ENCODE measurements at regions not wholly inside any gene's neighbourhood (a gene's known extent, or its start where the extent isn't known, plus 50 kb on each side); places are given as distances from the start of the nearest gene placed in this dataset.
"Not testable (repeated sequence)": the region's sequence is repeated elsewhere in the genome, so short reads cannot be mapped to it uniquely, and the experiment has no call there.

DNA sequence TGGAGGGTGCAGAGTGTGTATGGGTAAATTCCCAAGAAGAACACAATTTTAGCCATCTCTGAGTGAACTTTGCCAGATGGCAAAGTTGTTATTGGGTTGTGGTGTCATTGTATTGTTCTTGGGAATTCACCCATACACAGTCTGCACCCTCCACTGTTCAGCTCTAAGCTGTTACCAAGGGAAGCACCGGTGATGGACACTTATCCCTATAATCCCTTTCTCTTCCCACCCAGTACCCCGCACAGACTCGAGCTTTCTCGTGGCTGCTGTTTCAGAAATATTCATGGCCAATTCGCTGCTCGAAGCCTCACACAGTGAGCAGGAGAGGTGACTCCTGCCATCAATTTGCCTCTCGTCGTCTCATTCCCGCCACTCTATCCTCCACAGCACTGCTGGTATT is 95.7 kb upstream of the PALMD start:
- no peak overlapping the region for H3K23ac ChIP-seq (ENCODE audit: low read length in 2 of 2)
- H3K18ac ChIP-seq (ENCODE audit: low read depth in 1 of 2, low read length in 2 of 2) = no peak overlapping the region
- H3K9ac ChIP-seq (ENCODE audit: low read length) = no peak overlapping the region
- H2BK15ac ChIP-seq (ENCODE audit: low read depth, poor library complexity, severe bottlenecking) = no peak overlapping the region
- no peak overlapping the region for H3K4me2 ChIP-seq (ENCODE audit: low read length, poor library complexity, severe bottlenecking)
- no peak overlapping the region for H2BK5ac ChIP-seq (ENCODE audit: low read depth, low read length, poor library complexity, severe bottlenecking)
- H3K79me1 ChIP-seq (replicated peaks; ENCODE audit: low read length, poor library complexity, severe bottlenecking) = no peaks in the 10 kb centered on the region
- H3K36me3 ChIP-seq (ENCODE audit: control insufficient read depth in 1 of 2, insufficient read depth in 2 of 2, low read depth in 1 of 2, low read length in 2 of 2) = no peaks in the 10 kb centered on the region
- no peaks in the 10 kb centered on the region for H3K27me3 ChIP-seq (ENCODE audit: control insufficient read depth in 1 of 2, insufficient read depth in 1 of 2, low read length in 2 of 2)
- H3K4me1 ChIP-seq (ENCODE audit: control insufficient read depth, insufficient read depth, low read depth, low read length) = peaks cover 3% of the 10 kb centered on the region
- H3K27ac ChIP-seq (ENCODE audit: low read length, poor library complexity, severe bottlenecking) = no peak overlapping the region
- H3K9me3 ChIP-seq (ENCODE audit: control insufficient read depth, low read length) = no peaks in the 10 kb centered on the region
- H3K4ac ChIP-seq (ENCODE audit: low read depth in 1 of 2, low read length in 2 of 2) = no peak overlapping the region
- H2BK12ac ChIP-seq (ENCODE audit: low read length in 2 of 2) = no peak overlapping the region
- 96% methylated on average over 9 of the region's 9 CpGs for WGBS
- H3K14ac ChIP-seq (ENCODE audit: low read length in 2 of 2) = no peak overlapping the region
- DNase-seq = no peak
- H2BK120ac ChIP-seq (ENCODE audit: low read depth, low read length) = no peak overlapping the region
- H3K4me3 ChIP-seq (ENCODE audit: insufficient read depth in 1 of 2, low read depth in 1 of 2, low read length in 2 of 2) = no peak overlapping the region
- H4K8ac ChIP-seq (ENCODE audit: low read length) = no peak overlapping the region
- no peak overlapping the region for H4K91ac ChIP-seq (ENCODE audit: low read length)
- no peak overlapping the region for H2AFZ ChIP-seq (ENCODE audit: low read depth, low read length)
- H2AK5ac ChIP-seq (ENCODE audit: low read length, severe bottlenecking) = no peak overlapping the region

DNA sequence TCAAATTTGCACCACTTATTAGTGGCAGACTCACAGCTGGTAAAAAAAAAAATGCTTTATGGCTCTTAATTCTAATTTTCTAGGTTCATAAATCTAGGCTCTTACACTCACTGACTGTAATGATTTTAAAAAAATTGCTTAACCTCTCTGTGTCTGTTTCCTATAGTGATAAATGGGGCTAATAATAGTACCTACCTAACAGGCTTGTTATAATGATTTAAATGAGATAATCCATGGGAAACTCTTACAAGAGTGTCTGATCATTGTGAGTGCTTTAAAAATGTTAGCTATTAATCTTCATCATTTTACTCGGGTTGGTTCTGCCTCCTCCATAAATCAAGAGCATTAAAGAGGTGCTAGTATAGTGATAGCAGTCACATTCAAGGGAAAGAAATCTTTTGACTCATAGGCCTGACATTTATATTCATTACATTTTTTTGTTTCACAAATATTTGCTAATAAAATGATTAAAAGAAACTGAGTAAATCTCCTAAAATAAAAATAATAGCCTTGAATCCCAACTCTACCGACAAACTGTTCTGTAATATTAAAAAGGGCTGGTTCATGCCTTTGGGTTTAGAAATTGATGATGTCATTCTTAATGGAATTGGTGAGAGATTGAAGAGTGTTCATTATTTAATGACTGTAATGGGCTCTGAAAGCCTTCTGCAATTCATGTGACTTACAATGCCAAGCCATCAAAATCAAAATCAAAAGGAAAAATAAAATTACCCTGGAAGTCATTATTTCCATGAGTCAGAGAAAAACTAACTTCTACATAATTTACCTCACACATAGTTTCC is 93.9 kb upstream of the PALMD start:
- H4K91ac ChIP-seq (ENCODE audit: low read length) = no peak overlapping the region
- WGBS = no CpG with 5 or more reads among the region's 2 CpGs

DNA sequence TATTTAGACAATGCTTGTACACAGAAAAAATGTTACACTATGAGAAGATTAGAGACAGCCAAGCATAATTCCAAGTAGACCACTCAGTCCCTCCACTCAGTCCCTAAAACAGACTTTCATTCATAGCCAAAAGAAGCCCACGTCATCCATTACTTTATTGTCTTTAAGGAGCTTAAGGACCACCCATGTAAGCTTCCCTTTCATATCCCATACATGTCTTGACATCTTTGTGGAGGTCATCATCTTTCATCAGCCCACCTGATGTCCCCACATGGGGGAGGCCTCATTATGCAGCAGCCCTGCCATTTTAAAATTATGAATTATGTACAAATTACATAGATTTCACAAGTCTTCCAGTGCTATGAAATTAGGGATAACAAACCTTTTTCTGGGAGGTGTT is 92.6 kb upstream of the PALMD start:
- Histone ChIP-seq H3K4me2 (ENCODE audit: low read length, poor library complexity, severe bottlenecking) (no peak overlapping the region), H2BK12ac (ENCODE audit: low read length in 2 of 2) (no peak overlapping the region), H3K4me3 (ENCODE audit: insufficient read depth in 1 of 2, low read depth in 1 of 2, low read length in 2 of 2) (no peak overlapping the region), H2AK5ac (ENCODE audit: low read length, severe bottlenecking) (no peak overlapping the region), H3K4me1 (ENCODE audit: control insufficient read depth, insufficient read depth, low read depth, low read length) (peaks cover 8% of the 10 kb centered on the region), H4K8ac (ENCODE audit: low read length) (no peak overlapping the region), H3K27ac (ENCODE audit: low read length, poor library complexity, severe bottlenecking) (no peak overlapping the region), H3K27me3 (ENCODE audit: control insufficient read depth in 1 of 2, insufficient read depth in 1 of 2, low read length in 2 of 2) (no peaks in the 10 kb centered on the region), H3K9ac (ENCODE audit: low read length) (no peak overlapping the region), H4K91ac (ENCODE audit: low read length) (no peak overlapping the region), H3K23ac (ENCODE audit: low read length in 2 of 2) (no peak overlapping the region), H3K36me3 (ENCODE audit: control insufficient read depth in 1 of 2, insufficient read depth in 2 of 2, low read depth in 1 of 2, low read length in 2 of 2) (no peaks in the 10 kb centered on the region), H2BK5ac (ENCODE audit: low read depth, low read length, poor library complexity, severe bottlenecking) (peak overlapping the region; percentile 36), H2AFZ (ENCODE audit: low read depth, low read length) (no peak overlapping the region), H2BK15ac (ENCODE audit: low read depth, poor library complexity, severe bottlenecking) (no peak overlapping the region), H3K79me1 (replicated peaks; ENCODE audit: low read length, poor library complexity, severe bottlenecking) (no peaks in the 10 kb centered on the region), H3K9me3 (ENCODE audit: control insufficient read depth, low read length) (no peaks in the 10 kb centered on the region), H3K18ac (ENCODE audit: low read depth in 1 of 2, low read length in 2 of 2) (no peak overlapping the region), H2BK120ac (ENCODE audit: low read depth, low read length) (no peak overlapping the region), H3K4ac (ENCODE audit: low read depth in 1 of 2, low read length in 2 of 2) (no peak overlapping the region), H3K14ac (ENCODE audit: low read length in 2 of 2) (no peak overlapping the region)
- no peak for DNase-seq
- WGBS = 93% methylated on average over 1 of the region's 1 CpG

More for the DNA sequence above, 93.9 kb upstream of the PALMD start:
- H2BK120ac ChIP-seq (ENCODE audit: low read depth, low read length) = no peak overlapping the region
- H3K27ac ChIP-seq (ENCODE audit: low read length, poor library complexity, severe bottlenecking) = no peak overlapping the region
- no peaks in the 10 kb centered on the region for H3K9me3 ChIP-seq (ENCODE audit: control insufficient read depth, low read length)
- H3K9ac ChIP-seq (ENCODE audit: low read length) = no peak overlapping the region
- H2BK5ac ChIP-seq (ENCODE audit: low read depth, low read length, poor library complexity, severe bottlenecking) = no peak overlapping the region
- no peak overlapping the region for H3K4me3 ChIP-seq (ENCODE audit: insufficient read depth in 1 of 2, low read depth in 1 of 2, low read length in 2 of 2)
- no peaks in the 10 kb centered on the region for H3K27me3 ChIP-seq (ENCODE audit: control insufficient read depth in 1 of 2, insufficient read depth in 1 of 2, low read length in 2 of 2)
- no peak overlapping the region for H3K18ac ChIP-seq (ENCODE audit: low read depth in 1 of 2, low read length in 2 of 2)
- H2AFZ ChIP-seq (ENCODE audit: low read depth, low read length) = no peak overlapping the region
- peaks cover 2% of the 10 kb centered on the region for H3K4me1 ChIP-seq (ENCODE audit: control insufficient read depth, insufficient read depth, low read depth, low read length)
- no peak overlapping the region for H3K4me2 ChIP-seq (ENCODE audit: low read length, poor library complexity, severe bottlenecking)
- H2AK5ac ChIP-seq (ENCODE audit: low read length, severe bottlenecking) = no peak overlapping the region
- no peak overlapping the region for H3K4ac ChIP-seq (ENCODE audit: low read depth in 1 of 2, low read length in 2 of 2)
- no peak overlapping the region for H3K14ac ChIP-seq (ENCODE audit: low read length in 2 of 2)
- H3K79me1 ChIP-seq (replicated peaks; ENCODE audit: low read length, poor library complexity, severe bottlenecking) = no peaks in the 10 kb centered on the region
- H4K8ac ChIP-seq (ENCODE audit: low read length) = no peak overlapping the region
- no peak overlapping the region for H2BK15ac ChIP-seq (ENCODE audit: low read depth, poor library complexity, severe bottlenecking)
- H2BK12ac ChIP-seq (ENCODE audit: low read length in 2 of 2) = no peak overlapping the region
- no peak for DNase-seq
- H3K36me3 ChIP-seq (ENCODE audit: control insufficient read depth in 1 of 2, insufficient read depth in 2 of 2, low read depth in 1 of 2, low read length in 2 of 2) = no peaks in the 10 kb centered on the region
- H3K23ac ChIP-seq (ENCODE audit: low read length in 2 of 2) = no peak overlapping the region

DNA sequence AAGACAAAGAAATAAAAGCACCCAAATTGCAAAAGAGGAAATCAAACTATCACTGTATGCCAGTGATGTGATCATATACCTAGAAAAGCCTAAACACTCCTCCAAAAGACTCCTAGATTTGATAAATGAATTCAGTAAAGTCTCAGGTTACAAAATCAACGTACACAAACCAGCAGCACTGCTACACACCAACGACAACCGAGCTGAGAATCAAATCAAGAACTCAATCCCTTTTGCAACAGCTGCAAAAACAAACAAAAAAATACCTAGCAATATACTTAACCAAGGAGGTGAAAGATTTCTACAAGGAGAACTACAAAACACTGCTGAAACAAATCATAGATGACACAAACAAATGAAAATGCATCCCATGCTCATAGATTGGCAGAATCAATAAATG is 92.1 kb upstream of the PALMD start:
- not testable (repeated sequence) for H3K79me1 ChIP-seq (replicated peaks; ENCODE audit: low read length, poor library complexity, severe bottlenecking); H3K4me3 ChIP-seq (ENCODE audit: insufficient read depth in 1 of 2, low read depth in 1 of 2, low read length in 2 of 2); H3K23ac ChIP-seq (ENCODE audit: low read length in 2 of 2); H3K36me3 ChIP-seq (ENCODE audit: control insufficient read depth in 1 of 2, insufficient read depth in 2 of 2, low read depth in 1 of 2, low read length in 2 of 2); H3K14ac ChIP-seq (ENCODE audit: low read length in 2 of 2); H2AFZ ChIP-seq (ENCODE audit: low read depth, low read length); H2BK15ac ChIP-seq (ENCODE audit: low read depth, poor library complexity, severe bottlenecking); H3K9me3 ChIP-seq (ENCODE audit: control insufficient read depth, low read length); H2BK12ac ChIP-seq (ENCODE audit: low read length in 2 of 2); H2AK5ac ChIP-seq (ENCODE audit: low read length, severe bottlenecking); H3K4ac ChIP-seq (ENCODE audit: low read depth in 1 of 2, low read length in 2 of 2); DNase-seq; H4K8ac ChIP-seq (ENCODE audit: low read length); H3K4me2 ChIP-seq (ENCODE audit: low read length, poor library complexity, severe bottlenecking); H2BK5ac ChIP-seq (ENCODE audit: low read depth, low read length, poor library complexity, severe bottlenecking); H3K4me1 ChIP-seq (ENCODE audit: control insufficient read depth, insufficient read depth, low read depth, low read length); H2BK120ac ChIP-seq (ENCODE audit: low read depth, low read length); H3K27ac ChIP-seq (ENCODE audit: low read length, poor library complexity, severe bottlenecking); H4K91ac ChIP-seq (ENCODE audit: low read length); H3K9ac ChIP-seq (ENCODE audit: low read length); H3K18ac ChIP-seq (ENCODE audit: low read depth in 1 of 2, low read length in 2 of 2); H3K27me3 ChIP-seq (ENCODE audit: control insufficient read depth in 1 of 2, insufficient read depth in 1 of 2, low read length in 2 of 2)
- WGBS = 73% methylated on average over 3 of the region's 3 CpGs
